Chondrocyte (in vitro differentiated cells): ENCODE measurements at regions not wholly inside any gene's neighbourhood (a gene's known extent, or its start where the extent isn't known, plus 50 kb on each side); places are given as distances from the start of the nearest gene placed in this dataset.

Source experiments
- DNase-seq: peaks from one replicate; pipeline ENCODE4 v3.0.0; 2021; ENCODE audit warnings: mixed read lengths, low spot score
- H3K27ac Mint-ChIP-seq: one replicate; pipeline ENCODE4 v1.8.0; 2021; ENCODE audit warnings: mild to moderate bottlenecking, moderate library complexity, mixed read lengths; ENCODE audit not compliant: unreplicated experiment
- H3K27me3 Mint-ChIP-seq: 2 replicates; pipeline ENCODE4 v1.8.0; 2021; ENCODE audit warnings: low read depth, mixed read lengths
- H3K36me3 Mint-ChIP-seq: 2 replicates; pipeline ENCODE4 v1.8.0; 2021; ENCODE audit warnings: low read depth, mixed read lengths
- H3K4me1 Mint-ChIP-seq: 2 replicates; pipeline ENCODE4 v1.8.0; 2021; ENCODE audit warnings: low read depth, mild to moderate bottlenecking, mixed read lengths
- H3K4me3 Mint-ChIP-seq: one replicate; pipeline ENCODE4 v1.8.0; 2021; ENCODE audit warnings: mild to moderate bottlenecking, moderate library complexity, mixed read lengths; ENCODE audit not compliant: unreplicated experiment
- H3K9me3 Mint-ChIP-seq: 2 replicates; pipeline ENCODE4 v1.8.0; 2021; ENCODE audit warnings: low read depth, mixed read lengths
- CTCF ChIP-seq: fragments of 200-600 bp; sonication (generic); IDR thresholded peaks from 2 replicates; pipeline ENCODE4 v1.5.0; 2021; ENCODE audit warnings: antibody characterized with exemption, mild to moderate bottlenecking, moderate library complexity

- Mint-ChIP-seq H3K27ac (no peak overlapping the region), H3K4me1 (no peaks in the 10 kb centered on the region), H3K4me3 (no peak overlapping the region), H3K36me3 (no peaks in the 10 kb centered on the region), H3K27me3 (peaks cover 11% of the 10 kb centered on the region), H3K9me3 (no peaks in the 10 kb centered on the region)
- DNase-seq, result no peak
- TF ChIP-seq CTCF, result no peak
These were observed 390.6 kb upstream of the C9orf72 start for GRCh38 chr9:27963836-27964235.

GRCh38 chr9:27967210-27967609 is 393.9 kb upstream of the C9orf72 start:
- Mint-ChIP-seq H3K36me3 (no peaks in the 10 kb centered on the region), H3K4me1 (no peaks in the 10 kb centered on the region), H3K27me3 (peaks cover 4% of the 10 kb centered on the region), H3K27ac (no peak overlapping the region), H3K4me3 (no peak overlapping the region), H3K9me3 (no peaks in the 10 kb centered on the region)
- TF ChIP-seq CTCF, result no peak
- no peak for DNase-seq

- no peak for TF ChIP-seq CTCF
- Mint-ChIP-seq H3K27me3 (peaks cover 2% of the 10 kb centered on the region), H3K4me1 (no peaks in the 10 kb centered on the region), H3K27ac (no peak overlapping the region), H3K9me3 (no peaks in the 10 kb centered on the region), H3K4me3 (no peak overlapping the region), H3K36me3 (no peaks in the 10 kb centered on the region)
- DNase-seq, result no peak
These were observed 404.6 kb upstream of the C9orf72 start for GRCh38 chr9:27977931-27978330.

DNA sequence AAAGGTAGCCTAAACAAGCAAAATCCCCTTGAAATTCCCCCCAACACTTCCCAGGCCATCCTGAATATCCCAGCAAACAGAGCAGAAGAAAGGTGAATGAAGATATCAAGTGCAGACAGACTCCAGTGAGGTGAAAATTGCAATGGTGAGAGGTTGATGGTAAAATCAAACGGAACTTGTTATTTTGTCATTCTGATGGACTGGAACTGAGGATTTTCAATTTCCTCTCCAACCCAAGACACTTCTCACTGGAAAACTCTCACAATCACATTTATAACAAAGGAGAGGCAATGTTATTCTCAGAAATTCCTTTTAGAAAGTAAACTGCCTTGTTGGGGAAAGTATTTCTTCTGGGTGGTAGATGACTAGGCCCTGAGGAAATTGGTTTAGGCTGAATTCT is 412.4 kb upstream of the C9orf72 start:
- DNase-seq, result no peak
- Mint-ChIP-seq H3K36me3 (no peaks in the 10 kb centered on the region), H3K9me3 (peaks cover 5% of the 10 kb centered on the region), H3K27me3 (peaks cover 4% of the 10 kb centered on the region), H3K4me3 (no peak overlapping the region), H3K27ac (no peak overlapping the region), H3K4me1 (no peaks in the 10 kb centered on the region)
- TF ChIP-seq CTCF, result no peak

GRCh38 chr9:27990524-27990923 is 417.2 kb upstream of the C9orf72 start:
- H3K9me3 Mint-ChIP-seq, result peaks cover 5% of the 10 kb centered on the region
- no peak for TF ChIP-seq CTCF
- no peaks in the 10 kb centered on the region for H3K36me3 Mint-ChIP-seq
- H3K27me3 Mint-ChIP-seq, result peaks cover 4% of the 10 kb centered on the region
- no peaks in the 10 kb centered on the region for H3K4me1 Mint-ChIP-seq
- no peak for DNase-seq
- H3K4me3 Mint-ChIP-seq, result no peak overlapping the region
- no peak overlapping the region for H3K27ac Mint-ChIP-seq
